ENCODE measurements at regions not wholly inside any gene's neighbourhood (a gene's known extent, or its start where the extent isn't known, plus 50 kb on each side); places are given as distances from the start of the nearest gene placed in this dataset.
A peak's percentile ranks its signal among the peaks of the same experiment; 100 is the strongest.
"Not testable (repeated sequence)": the region's sequence is repeated elsewhere in the genome, so short reads cannot be mapped to it uniquely, and the experiment has no call there.

DNA sequence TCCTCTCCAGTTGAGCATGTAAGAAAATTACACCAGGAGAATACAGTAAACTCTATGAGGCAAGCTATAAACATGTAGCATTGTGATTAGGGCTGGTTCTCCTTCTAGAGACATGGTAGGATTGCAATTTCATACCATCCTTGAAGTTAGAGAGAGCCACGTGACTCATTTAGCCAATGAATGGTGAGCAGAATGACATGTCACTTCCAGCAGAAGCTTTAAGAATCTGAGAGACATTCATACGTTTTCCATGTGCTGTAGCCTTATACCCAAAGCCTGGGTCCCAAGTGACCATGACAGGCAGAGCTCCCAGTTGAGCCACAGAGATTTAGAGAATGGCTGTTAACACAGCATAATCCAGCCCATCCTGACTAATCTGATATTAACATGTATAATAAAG lies 68.0 kb upstream of the TP53BP2 start:
- ATAC-seq, H3K27me3 Mint-ChIP-seq, POLR2A ChIA-PET, H3K4me3 Mint-ChIP-seq, H3K4me1 Mint-ChIP-seq, DNase-seq, H3K9me3 Mint-ChIP-seq, H3K27ac Mint-ChIP-seq, H3K36me3 Mint-ChIP-seq: not testable (repeated sequence)

DNA sequence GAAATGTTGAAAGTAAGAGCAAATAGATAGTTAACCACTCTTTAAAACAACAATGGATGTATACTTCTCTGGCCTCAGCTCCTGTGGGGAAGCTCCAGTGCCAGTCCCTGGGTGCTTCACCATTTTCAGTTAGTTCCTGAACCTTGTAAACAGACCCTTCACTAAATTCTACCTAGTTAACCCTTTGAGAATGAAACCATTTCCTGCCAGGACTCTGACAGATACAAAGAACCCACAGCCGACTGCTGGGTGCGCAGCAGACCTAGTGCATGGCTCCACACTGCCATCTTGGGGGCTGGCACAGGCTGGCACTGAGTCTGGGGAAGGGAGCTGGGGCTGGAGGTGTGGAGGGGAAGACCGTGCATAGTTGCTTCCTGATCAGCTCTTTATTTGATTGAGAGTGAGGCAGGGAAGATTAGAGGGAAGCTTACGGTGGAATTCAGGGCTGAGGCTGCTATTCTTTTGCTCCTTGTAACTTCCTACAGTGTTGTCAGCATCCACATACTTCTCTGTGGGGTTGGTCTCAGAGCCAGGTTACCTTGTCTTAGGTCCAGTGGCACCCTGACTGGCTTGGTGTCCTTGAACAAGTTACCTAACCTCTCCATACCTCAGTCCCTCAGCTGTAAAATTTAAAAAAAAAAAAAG lies 62.3 kb upstream of the TP53BP2 start:
- POLR2A ChIA-PET, ATAC-seq, H3K9me3 Mint-ChIP-seq, H3K4me1 Mint-ChIP-seq, H3K27me3 Mint-ChIP-seq, H3K36me3 Mint-ChIP-seq: not testable (repeated sequence)
- peak overlapping the region in 1 of 10 donors; percentile 36 for H3K4me3 Mint-ChIP-seq
- peak in 8 of 10 donors; percentile 6 to 62 (median 43) for DNase-seq
- peak overlapping the region in 4 of 10 donors; percentile 52 to 74 (median 64) for H3K27ac Mint-ChIP-seq

DNA sequence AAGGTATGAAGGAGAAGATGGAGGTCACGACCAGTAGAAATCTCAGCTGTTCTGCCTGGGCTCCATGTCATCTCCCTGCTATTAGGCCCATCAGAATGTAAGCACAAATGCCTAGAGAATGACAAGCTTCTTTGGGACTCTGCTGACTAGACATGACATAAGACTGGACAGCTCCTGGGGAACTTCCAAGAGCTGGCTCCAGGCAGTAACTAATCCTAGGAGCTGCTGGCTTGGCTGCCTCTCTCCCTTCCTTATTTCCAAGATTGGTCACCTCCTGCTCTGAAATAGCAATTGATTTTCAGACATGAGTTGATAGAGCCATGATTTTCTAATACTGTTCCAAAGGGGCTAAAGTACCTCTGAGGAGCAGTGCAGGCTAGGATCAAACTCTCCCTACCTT lies 57.5 kb upstream of the TP53BP2 start:
- H3K27me3 Mint-ChIP-seq, DNase-seq, H3K4me1 Mint-ChIP-seq, ATAC-seq, H3K27ac Mint-ChIP-seq, H3K4me3 Mint-ChIP-seq, H3K36me3 Mint-ChIP-seq, POLR2A ChIA-PET, H3K9me3 Mint-ChIP-seq: not testable (repeated sequence)

DNA sequence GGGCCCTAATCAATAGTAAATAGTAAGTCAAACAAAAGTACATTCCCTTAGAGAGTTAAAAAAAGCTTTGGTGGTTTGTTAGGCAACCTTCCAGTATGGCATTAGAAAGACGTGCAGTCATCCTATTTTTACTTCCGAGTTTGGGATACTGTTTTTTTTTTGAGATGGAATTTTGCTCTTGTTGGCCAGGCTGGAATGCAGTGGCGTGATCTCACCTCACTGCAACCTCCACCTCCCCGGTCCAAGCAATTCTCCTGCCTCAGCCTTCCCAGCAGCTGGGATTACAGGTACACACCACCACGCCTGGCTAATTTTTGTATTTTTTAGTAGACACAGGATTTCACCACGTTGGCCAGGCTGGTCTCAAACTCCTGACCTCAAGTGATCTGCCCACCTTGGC lies 54.0 kb upstream of the TP53BP2 start:
- POLR2A ChIA-PET, DNase-seq, H3K36me3 Mint-ChIP-seq, H3K9me3 Mint-ChIP-seq, H3K4me3 Mint-ChIP-seq, H3K27me3 Mint-ChIP-seq, ATAC-seq, H3K4me1 Mint-ChIP-seq, H3K27ac Mint-ChIP-seq: not testable (repeated sequence)

DNA sequence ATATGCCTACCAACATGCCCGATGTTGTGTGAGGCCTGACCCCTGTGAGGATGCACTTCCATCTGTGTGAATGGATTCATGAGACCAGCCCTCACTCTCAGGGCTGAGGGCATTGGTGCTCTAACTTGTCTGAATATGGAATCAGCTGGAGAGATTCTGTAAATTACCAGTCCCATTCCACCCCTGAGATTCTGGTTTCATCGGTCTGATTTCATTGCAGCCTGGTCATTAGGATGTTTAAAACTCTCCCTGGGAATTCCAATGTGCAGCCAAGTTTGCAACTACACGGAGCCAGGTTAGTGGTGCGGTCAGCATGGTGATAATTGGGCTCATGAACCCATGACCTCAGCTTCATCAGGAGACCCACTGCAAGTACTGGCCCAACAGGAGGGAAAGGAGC lies 51.4 kb upstream of the TP53BP2 start:
- H3K36me3 Mint-ChIP-seq, POLR2A ChIA-PET, H3K27me3 Mint-ChIP-seq, H3K4me3 Mint-ChIP-seq, H3K27ac Mint-ChIP-seq, ATAC-seq, DNase-seq, H3K4me1 Mint-ChIP-seq, H3K9me3 Mint-ChIP-seq: not testable (repeated sequence)

DNA sequence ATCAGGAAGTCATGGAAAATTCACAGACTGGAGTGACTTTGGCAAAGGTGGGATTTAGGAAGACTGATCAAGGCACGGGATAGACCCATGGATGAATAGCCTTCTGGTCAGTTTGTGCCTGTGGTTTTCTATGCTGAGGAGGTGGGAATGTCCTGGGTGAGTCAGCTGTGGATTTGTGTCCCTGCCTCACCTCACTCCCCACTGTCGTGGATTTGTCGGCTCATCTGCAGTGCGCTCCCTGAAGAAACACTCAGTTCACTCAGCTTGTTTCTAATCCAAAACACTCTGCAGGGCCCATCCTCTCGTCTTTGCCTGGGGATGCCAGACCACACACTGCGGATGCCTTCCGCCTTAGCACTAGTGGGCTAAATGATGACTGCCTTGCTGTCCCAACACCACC lies 50.2 kb upstream of the TP53BP2 start:
- H3K27me3 Mint-ChIP-seq, H3K9me3 Mint-ChIP-seq, DNase-seq, H3K27ac Mint-ChIP-seq, H3K4me3 Mint-ChIP-seq, H3K36me3 Mint-ChIP-seq, H3K4me1 Mint-ChIP-seq, ATAC-seq, POLR2A ChIA-PET: not testable (repeated sequence)

Measured in naive thymus-derived CD8-positive, alpha-beta T cell (primary cell).